A549 (cell line): ENCODE measurements at regions not wholly inside any gene's neighbourhood (a gene's known extent, or its start where the extent isn't known, plus 50 kb on each side); places are given as distances from the start of the nearest gene placed in this dataset.

Experiments
- ATAC-seq, 2 experiments: fragments of 200-7000 bp in 1 of 2; fragments of >200 bp in 1 of 2; cut with Nextera tagmentation in 1 of 2; cut with Tn5 transposase in 1 of 2; 3 replicates each; pipeline versions ENCODE4 v1.8.0 to v1.9.1; 2018 to 2020; ENCODE audit warnings: mild to moderate bottlenecking in 1 of 2, moderate library complexity in 1 of 2
- CTCF ChIA-PET: fragments of 300-600 bp; sonication (Branson Sonifier 250); formaldehyde crosslinking; extraction: SDS; loops from one replicate; lab custom pipeline; 2021; ENCODE audit warnings: antibody characterized with exemption, inconsistent platforms; lab: Yijun Ruan, JAX
- POLR2A ChIA-PET: fragments of 350-600 bp; formaldehyde crosslinking; extraction: SDS; loops from one replicate; lab custom pipeline; 2021; ENCODE audit warnings: antibody characterized with exemption, inconsistent platforms; lab: Yijun Ruan, JAX
- DNase-seq, 2 experiments: peaks; one replicate each; pipeline versions ENCODE4 v3.0.0 to v3.0.0-alpha.2; 2011 to 2016; ENCODE audit warnings: low read depth in 1 of 2, low spot score in 1 of 2
- FAIRE-seq: peaks from 2 replicates; lab custom pipeline; 2011; peaks lifted over from hg19 to GRCh38; lab: Jason Lieb, UNC
- H3K27ac ChIP-seq, 2 experiments: fragments of >200 bp; sonication (Bioruptor Twin); formaldehyde crosslinking; 3 replicates each; pipeline ENCODE4 v1.5.1; 2016 to 2017
- H3K4me1 ChIP-seq: fragments of >200 bp; sonication (Bioruptor Twin); formaldehyde crosslinking; 3 replicates; pipeline ENCODE4 v1.6.1; 2016
- H3K4me2 ChIP-seq: fragments of >200 bp; sonication (Bioruptor Twin); formaldehyde crosslinking; 3 replicates; pipeline ENCODE4 v1.6.1; 2016
- H3K4me3 ChIP-seq: fragments of >200 bp; sonication (Bioruptor Twin); formaldehyde crosslinking; 3 replicates; pipeline ENCODE4 v1.5.1; 2016
- H3K9me3 ChIP-seq: fragments of >200 bp; sonication (Bioruptor Twin); formaldehyde crosslinking; 3 replicates; pipeline ENCODE4 v1.6.1; 2016
- CBX2 ChIP-seq: fragments of 200-600 bp; sonication (generic); IDR thresholded peaks from 2 replicates; pipeline ENCODE4 v1.6.1; 2016; ENCODE audit warnings: low read depth, mild to moderate bottlenecking, borderline replicate concordance
- CHD2 ChIP-seq: fragments of 150-350 bp; IDR thresholded peaks from 2 replicates; pipeline ENCODE4 v1.6.1; 2014; ENCODE audit warnings: low read length; ENCODE audit not compliant: partially characterized antibody
- CHD4 ChIP-seq: fragments of 200-600 bp; sonication (generic); IDR thresholded peaks from 2 replicates; pipeline ENCODE4 v1.6.1; 2016; ENCODE audit warnings: antibody characterized with exemption, mild to moderate bottlenecking, borderline replicate concordance
- EHF ChIP-seq: fragments of 250-450 bp; sonication (Bioruptor Pico); IDR thresholded peaks from 2 replicates; pipeline ENCODE4 v1.5.0; 2020; ENCODE audit warnings: mild to moderate bottlenecking
- EP300 ChIP-seq, 2 experiments: fragments of >200 bp; sonication (Bioruptor Twin); formaldehyde crosslinking; IDR thresholded peaks; 2 replicates in 1 of 2; 3 replicates in 1 of 2; pipeline ENCODE4 v1.6.1; 2016 to 2017
- ESRRA ChIP-seq: fragments of 150-350 bp; IDR thresholded peaks from 2 replicates; pipeline ENCODE4 v1.6.1; 2014; ENCODE audit warnings: mild to moderate bottlenecking, low read length, borderline replicate concordance
- FOSL2 ChIP-seq, 2 experiments: fragments of 450-650 bp in 1 of 2; fragments of >200 bp in 1 of 2; sonication (Bioruptor Twin) in 1 of 2; formaldehyde crosslinking; IDR thresholded peaks; 2 replicates each; pipeline versions ENCODE4 v1.5.0 to v1.6.1; 2016 to 2020; ENCODE audit warnings: mild to moderate bottlenecking in 1 of 2, moderate library complexity in 1 of 2
- GATA3 ChIP-seq: IDR thresholded peaks from 2 replicates; pipeline ENCODE4 v1.6.1; 2012; ENCODE audit warnings: borderline replicate concordance
- HDAC2 ChIP-seq: fragments of 200-600 bp; sonication (generic); IDR thresholded peaks from 2 replicates; pipeline ENCODE4 v1.6.1; 2016
- HOXA7 ChIP-seq: fragments of 250-450 bp; sonication (Bioruptor Pico); IDR thresholded peaks from 2 replicates; pipeline ENCODE4 v1.5.0; 2020; ENCODE audit warnings: mild to moderate bottlenecking, moderate library complexity
- JUNB ChIP-seq: fragments of >200 bp; sonication (Bioruptor Twin); formaldehyde crosslinking; IDR thresholded peaks from 2 replicates; pipeline ENCODE4 v1.6.1; 2016
- MAFK ChIP-seq: fragments of 450-650 bp; IDR thresholded peaks from 2 replicates; pipeline ENCODE4 v1.6.1; 2014; ENCODE audit not compliant: partially characterized antibody
- MAZ ChIP-seq: fragments of 150-350 bp; IDR thresholded peaks from 2 replicates; pipeline ENCODE4 v1.6.1; 2014; ENCODE audit warnings: antibody characterized with exemption, low read depth, low read length, borderline replicate concordance
- NPAS2 ChIP-seq: fragments of 250-450 bp; sonication (Bioruptor Pico); IDR thresholded peaks from 2 replicates; pipeline ENCODE4 v1.8.0; 2022; ENCODE audit warnings: mild to moderate bottlenecking, moderate library complexity, borderline replicate concordance
- NR3C1 ChIP-seq: fragments of >200 bp; sonication (Bioruptor Twin); formaldehyde crosslinking; IDR thresholded peaks from 3 replicates; pipeline ENCODE4 v1.6.1; 2017
- PHF8 ChIP-seq: fragments of 200-600 bp; sonication (generic); IDR thresholded peaks from 2 replicates; pipeline ENCODE4 v1.6.1; 2016; ENCODE audit warnings: low read depth, mild to moderate bottlenecking, antibody characterized with exemption, moderate library complexity, borderline replicate concordance
- POLR2A ChIP-seq: IDR thresholded peaks from 2 replicates; pipeline ENCODE4 v1.6.1; 2012; ENCODE audit warnings: mild to moderate bottlenecking, low read length
- POLR2AphosphoS2 ChIP-seq: conservative IDR thresholded peaks from 2 replicates; pipeline ENCODE4 v1.6.1; 2012; ENCODE audit warnings: low read length, improper control_type of control experiment, inconsistent platforms
- RARB ChIP-seq: fragments of 250-450 bp; sonication (Bioruptor Pico); IDR thresholded peaks from 2 replicates; pipeline ENCODE4 v1.8.0; 2021; ENCODE audit warnings: mild to moderate bottlenecking, moderate library complexity
- RCOR1 ChIP-seq: fragments of 150-350 bp; IDR thresholded peaks from 2 replicates; pipeline ENCODE4 v1.6.1; 2014; ENCODE audit warnings: antibody characterized with exemption, low read length, low read depth
- RFX5 ChIP-seq: fragments of 450-650 bp; IDR thresholded peaks from 2 replicates; pipeline ENCODE4 v1.7.1; 2014; ENCODE audit warnings: antibody characterized with exemption, mild to moderate bottlenecking, moderate library complexity
- SMC3 ChIP-seq: fragments of >200 bp; sonication (Bioruptor Twin); formaldehyde crosslinking; IDR thresholded peaks from 3 replicates; pipeline ENCODE4 v1.6.1; 2018; ENCODE audit warnings: inconsistent platforms
- ZC3H11A ChIP-seq: fragments of 450-650 bp; IDR thresholded peaks from 2 replicates; pipeline ENCODE4 v1.6.1; 2014; ENCODE audit warnings: antibody characterized with exemption, mild to moderate bottlenecking
- ZFP36 ChIP-seq: fragments of 450-650 bp; IDR thresholded peaks from 2 replicates; pipeline ENCODE4 v1.6.1; 2014; ENCODE audit warnings: borderline replicate concordance; ENCODE audit not compliant: partially characterized antibody
- ZNF302 ChIP-seq: fragments of 250-450 bp; sonication (Bioruptor Pico); IDR thresholded peaks from 2 replicates; pipeline ENCODE4 v1.9.0; 2021; ENCODE audit warnings: inconsistent platforms, mild to moderate bottlenecking, moderate library complexity
- WGBS: methylation state at CpG from one replicate; pipeline ENCODE4 v1.1.6; 2017; ENCODE audit errors: missing lambda C conversion rate; 5-methylcytosine and 5-hydroxymethylcytosine counted together
- TF ChIP-seq, protein P1 (sequence below): fragments of 200-600 bp; sonication (generic); IDR thresholded peaks from 2 replicates; pipeline ENCODE4 v1.6.1; 2016; ENCODE audit warnings: antibody characterized with exemption, mild to moderate bottlenecking, moderate library complexity
- TF ChIP-seq, protein P2 (sequence below): fragments of >200 bp; sonication (Bioruptor Twin); formaldehyde crosslinking; IDR thresholded peaks from 3 replicates; pipeline ENCODE4 v1.5.1; 2016
- TF ChIP-seq, protein P3 (sequence below): IDR thresholded peaks from 2 replicates; pipeline ENCODE4 v1.6.1; 2012; ENCODE audit warnings: low read depth, borderline replicate concordance
- TF ChIP-seq, protein P4 (sequence below): fragments of >200 bp; sonication (Bioruptor Twin); formaldehyde crosslinking; IDR thresholded peaks from 2 replicates; pipeline ENCODE4 v1.6.1; 2016

DNA sequence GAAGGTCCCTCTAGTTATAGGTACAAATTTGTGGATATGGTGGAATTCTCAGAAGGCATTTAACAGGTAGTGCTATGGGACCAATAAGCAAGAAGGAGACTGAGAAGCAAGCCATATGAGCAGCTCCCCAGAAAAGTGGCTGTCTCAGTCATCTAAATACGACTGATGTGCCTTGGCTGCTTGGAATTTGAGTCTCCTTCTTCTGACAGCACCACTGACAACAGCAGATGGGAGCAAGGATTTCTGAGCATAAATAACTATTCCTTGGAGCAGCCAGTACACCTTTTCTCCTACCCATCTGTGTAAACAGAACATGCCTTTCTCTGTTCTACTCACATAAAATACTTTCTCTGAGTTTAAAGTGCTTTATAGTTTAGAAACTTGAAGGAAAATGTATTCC lies 196.2 kb downstream of the GABRG1 start (continued):
- TF ChIP-seq MAZ (no peak), GATA3 (no peak)

DNA sequence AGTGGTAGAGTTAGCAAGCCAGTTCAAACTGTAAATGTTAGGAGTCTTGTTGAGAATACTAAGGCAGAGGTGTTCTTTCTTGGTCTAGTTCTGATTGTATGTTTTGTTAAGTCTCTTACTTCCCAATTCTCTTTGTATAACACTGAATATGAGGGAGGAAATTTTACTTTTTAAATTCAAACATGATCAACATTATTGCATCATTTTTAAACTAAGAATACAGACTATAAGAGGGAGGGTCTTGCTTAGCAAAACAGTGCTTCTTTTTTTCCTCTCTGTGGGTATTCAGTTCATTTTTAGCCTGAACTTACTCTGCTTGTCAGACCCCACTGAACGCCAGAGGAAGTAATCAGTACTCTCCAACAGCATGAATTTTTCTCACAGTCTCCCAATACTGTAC lies 198.0 kb downstream of the GABRG1 start:
- no peak overlapping the region for H3K27ac ChIP-seq
- no peak overlapping the region for H3K4me3 ChIP-seq
- no peaks in the 10 kb centered on the region for H3K9me3 ChIP-seq
- POLR2A ChIA-PET, result no interaction called here
- no peak for DNase-seq
- ATAC-seq, result no peak
- H3K4me2 ChIP-seq, result no peak overlapping the region
- 5% methylated on average over 1 of the region's 1 CpG for WGBS
- FAIRE-seq, result no peak
- H3K4me1 ChIP-seq, result no peaks in the 10 kb centered on the region
- no peak for TF ChIP-seq HDAC2
- no peak for TF ChIP-seq NPAS2 (CRISPR knock-in tag)
- TF ChIP-seq, protein P1, sequence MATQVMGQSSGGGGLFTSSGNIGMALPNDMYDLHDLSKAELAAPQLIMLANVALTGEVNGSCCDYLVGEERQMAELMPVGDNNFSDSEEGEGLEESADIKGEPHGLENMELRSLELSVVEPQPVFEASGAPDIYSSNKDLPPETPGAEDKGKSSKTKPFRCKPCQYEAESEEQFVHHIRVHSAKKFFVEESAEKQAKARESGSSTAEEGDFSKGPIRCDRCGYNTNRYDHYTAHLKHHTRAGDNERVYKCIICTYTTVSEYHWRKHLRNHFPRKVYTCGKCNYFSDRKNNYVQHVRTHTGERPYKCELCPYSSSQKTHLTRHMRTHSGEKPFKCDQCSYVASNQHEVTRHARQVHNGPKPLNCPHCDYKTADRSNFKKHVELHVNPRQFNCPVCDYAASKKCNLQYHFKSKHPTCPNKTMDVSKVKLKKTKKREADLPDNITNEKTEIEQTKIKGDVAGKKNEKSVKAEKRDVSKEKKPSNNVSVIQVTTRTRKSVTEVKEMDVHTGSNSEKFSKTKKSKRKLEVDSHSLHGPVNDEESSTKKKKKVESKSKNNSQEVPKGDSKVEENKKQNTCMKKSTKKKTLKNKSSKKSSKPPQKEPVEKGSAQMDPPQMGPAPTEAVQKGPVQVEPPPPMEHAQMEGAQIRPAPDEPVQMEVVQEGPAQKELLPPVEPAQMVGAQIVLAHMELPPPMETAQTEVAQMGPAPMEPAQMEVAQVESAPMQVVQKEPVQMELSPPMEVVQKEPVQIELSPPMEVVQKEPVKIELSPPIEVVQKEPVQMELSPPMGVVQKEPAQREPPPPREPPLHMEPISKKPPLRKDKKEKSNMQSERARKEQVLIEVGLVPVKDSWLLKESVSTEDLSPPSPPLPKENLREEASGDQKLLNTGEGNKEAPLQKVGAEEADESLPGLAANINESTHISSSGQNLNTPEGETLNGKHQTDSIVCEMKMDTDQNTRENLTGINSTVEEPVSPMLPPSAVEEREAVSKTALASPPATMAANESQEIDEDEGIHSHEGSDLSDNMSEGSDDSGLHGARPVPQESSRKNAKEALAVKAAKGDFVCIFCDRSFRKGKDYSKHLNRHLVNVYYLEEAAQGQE, result no peak
- no peak for TF ChIP-seq JUNB
- no peak for TF ChIP-seq ZNF302 (CRISPR knock-in tag)
- no peak for TF ChIP-seq RCOR1
- TF ChIP-seq HOXA7 (CRISPR knock-in tag), result no peak
- TF ChIP-seq ZFP36, result no peak
- no peak for TF ChIP-seq CHD4
- CTCF ChIA-PET, result no interaction called here

DNA sequence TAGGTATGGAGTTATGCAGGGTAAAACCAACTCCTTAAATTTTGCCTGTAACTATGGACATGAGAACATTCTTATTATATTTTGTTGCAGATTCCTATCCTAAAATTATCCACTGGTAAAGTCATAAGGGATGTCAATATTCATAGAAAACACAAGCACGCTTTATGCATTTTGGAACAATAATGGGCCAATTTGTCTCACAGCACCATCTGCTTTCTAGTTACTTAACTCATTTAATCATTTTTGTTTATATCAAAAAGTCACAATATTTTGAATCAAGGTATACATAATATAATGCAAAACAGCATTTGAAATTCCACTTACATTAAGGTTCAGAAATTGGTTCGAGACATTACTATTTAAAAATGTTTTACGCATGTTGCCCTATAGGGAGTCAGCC lies 203.0 kb downstream of the GABRG1 start:
- CTCF ChIA-PET, result no interaction called here
- no peak for FAIRE-seq

DNA sequence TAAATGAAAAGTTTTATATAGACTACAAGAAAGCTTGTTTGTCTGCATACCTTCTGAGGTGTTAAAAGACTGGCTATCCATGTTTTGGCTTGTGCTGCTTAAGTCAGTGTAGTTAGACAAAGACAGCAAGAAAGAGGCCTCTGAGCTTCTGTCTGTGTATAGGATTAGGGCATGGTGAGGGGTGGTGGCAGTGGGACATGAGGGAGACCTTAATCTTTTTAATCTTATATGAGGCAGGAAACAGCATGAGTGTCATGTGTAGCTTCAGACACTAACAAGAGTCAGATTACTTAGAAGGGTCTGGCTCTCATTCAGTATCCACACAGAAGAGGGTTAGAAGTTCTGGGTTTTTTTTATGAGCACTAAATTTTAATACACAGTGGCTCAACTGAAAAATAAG lies 213.3 kb downstream of the GABRG1 start:
- ChIA-PET POLR2A (no interaction called here), CTCF (no interaction called here)
- no peak for ATAC-seq
- FAIRE-seq, result no peak
- Histone ChIP-seq H3K4me2 (no peak overlapping the region), H3K4me3 (no peak overlapping the region), H3K9me3 (no peaks in the 10 kb centered on the region), H3K4me1 (no peaks in the 10 kb centered on the region), H3K27ac (no peak overlapping the region)
- no peak for DNase-seq
- TF ChIP-seq EP300 (IDR thresholded peaks at IDR 0.05), result no peak
- TF ChIP-seq SMC3, result no peak
- TF ChIP-seq POLR2AphosphoS2, result no peak
- TF ChIP-seq POLR2A, result no peak
- TF ChIP-seq RFX5, result no peak
- TF ChIP-seq NR3C1, result no peak
- no peak for TF ChIP-seq GATA3
- no peak for TF ChIP-seq CHD2
- TF ChIP-seq RARB (CRISPR knock-in tag), result no peak
- TF ChIP-seq, protein P2, sequence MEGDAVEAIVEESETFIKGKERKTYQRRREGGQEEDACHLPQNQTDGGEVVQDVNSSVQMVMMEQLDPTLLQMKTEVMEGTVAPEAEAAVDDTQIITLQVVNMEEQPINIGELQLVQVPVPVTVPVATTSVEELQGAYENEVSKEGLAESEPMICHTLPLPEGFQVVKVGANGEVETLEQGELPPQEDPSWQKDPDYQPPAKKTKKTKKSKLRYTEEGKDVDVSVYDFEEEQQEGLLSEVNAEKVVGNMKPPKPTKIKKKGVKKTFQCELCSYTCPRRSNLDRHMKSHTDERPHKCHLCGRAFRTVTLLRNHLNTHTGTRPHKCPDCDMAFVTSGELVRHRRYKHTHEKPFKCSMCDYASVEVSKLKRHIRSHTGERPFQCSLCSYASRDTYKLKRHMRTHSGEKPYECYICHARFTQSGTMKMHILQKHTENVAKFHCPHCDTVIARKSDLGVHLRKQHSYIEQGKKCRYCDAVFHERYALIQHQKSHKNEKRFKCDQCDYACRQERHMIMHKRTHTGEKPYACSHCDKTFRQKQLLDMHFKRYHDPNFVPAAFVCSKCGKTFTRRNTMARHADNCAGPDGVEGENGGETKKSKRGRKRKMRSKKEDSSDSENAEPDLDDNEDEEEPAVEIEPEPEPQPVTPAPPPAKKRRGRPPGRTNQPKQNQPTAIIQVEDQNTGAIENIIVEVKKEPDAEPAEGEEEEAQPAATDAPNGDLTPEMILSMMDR, result no peak
- TF ChIP-seq CBX2, result no peak
- TF ChIP-seq MAFK, result no peak
- TF ChIP-seq ZC3H11A, result no peak

More for the DNA sequence above, 203.0 kb downstream of the GABRG1 start:
- no peaks in the 10 kb centered on the region for H3K9me3 ChIP-seq
- 32% methylated on average over 3 of the region's 3 CpGs for whole genome bisulfite sequencing
- H3K4me2 ChIP-seq, result no peak overlapping the region
- H3K4me1 ChIP-seq, result no peaks in the 10 kb centered on the region
- no peak for TF ChIP-seq ESRRA
- TF ChIP-seq, protein P3, sequence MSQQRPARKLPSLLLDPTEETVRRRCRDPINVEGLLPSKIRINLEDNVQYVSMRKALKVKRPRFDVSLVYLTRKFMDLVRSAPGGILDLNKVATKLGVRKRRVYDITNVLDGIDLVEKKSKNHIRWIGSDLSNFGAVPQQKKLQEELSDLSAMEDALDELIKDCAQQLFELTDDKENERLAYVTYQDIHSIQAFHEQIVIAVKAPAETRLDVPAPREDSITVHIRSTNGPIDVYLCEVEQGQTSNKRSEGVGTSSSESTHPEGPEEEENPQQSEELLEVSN, result no peak
- TF ChIP-seq FOSL2 (IDR thresholded peaks at IDR 0.05), result no peak
- TF ChIP-seq FOSL2 (CRISPR knock-in tag; IDR thresholded peaks at IDR 0.05), result no peak
- no peak for TF ChIP-seq EHF (CRISPR knock-in tag)
- TF ChIP-seq PHF8, result no peak
- no peak for TF ChIP-seq ZFP36
- TF ChIP-seq, protein P4, sequence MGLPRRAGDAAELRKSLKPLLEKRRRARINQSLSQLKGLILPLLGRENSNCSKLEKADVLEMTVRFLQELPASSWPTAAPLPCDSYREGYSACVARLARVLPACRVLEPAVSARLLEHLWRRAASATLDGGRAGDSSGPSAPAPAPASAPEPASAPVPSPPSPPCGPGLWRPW, result no peak
- POLR2A ChIA-PET, result no interaction called here
- ATAC-seq, result no peak
- no peak overlapping the region for H3K27ac ChIP-seq
- no peak overlapping the region for H3K4me3 ChIP-seq
- no peak for DNase-seq
